ENCODE measurements at regions not wholly inside any gene's neighbourhood (a gene's known extent, or its start where the extent isn't known, plus 50 kb on each side); places are given as distances from the start of the nearest gene placed in this dataset.

GRCh38 chr20:54794874-54795273, 319.5 kb downstream of the DOK5 start:
- Mint-ChIP-seq H3K27me3 (no peaks in the 10 kb centered on the region), H3K9me3 (ENCODE audit: insufficient read depth) (peaks cover 5% of the 10 kb centered on the region), H3K4me3 (no peak overlapping the region), H3K27ac (no peak overlapping the region), H3K4me1 (no peaks in the 10 kb centered on the region)
- no peaks in the 10 kb centered on the region for H3K36me3 ChIP-seq (replicated peaks in 1 of 2; ENCODE audit: control extremely low read depth in 1 of 2, control insufficient read depth in 1 of 2, extremely low read depth in 1 of 2, insufficient read depth in 2 of 2, low read length in 1 of 2)
- 94% methylated on average over 9 of the region's 13 CpGs for WGBS (ENCODE audit: insufficient coverage)
- ChIA-PET POLR2A (no interaction called here), CTCF (no interaction called here)
- DNase-seq (no peak), ATAC-seq (ENCODE audit: low read depth) (no peak)
- H2AFZ ChIP-seq (ENCODE audit: insufficient read depth, low read depth, low read length, poor library complexity, severe bottlenecking), result no peak overlapping the region
- H4K20me1 ChIP-seq (ENCODE audit: control insufficient read depth, insufficient read depth, low read length, poor library complexity, severe bottlenecking), result no peaks in the 10 kb centered on the region
- intact Hi-C loops (cut with micrococcal nuclease), result no loop called here
- H3K27me3 ChIP-seq (replicated peaks in 1 of 4; ENCODE audit: control extremely low read depth in 1 of 4, control insufficient read depth in 3 of 4, insufficient read depth in 4 of 4, low read length in 3 of 4), result no peaks in the 10 kb centered on the region
- no peak for TF ChIP-seq EZH2 (IDR thresholded peaks at IDR 0.05; ENCODE audit: borderline replicate concordance, insufficient read depth, low read depth, low read length, poor library complexity, severe bottlenecking)
- no peak for TF ChIP-seq CTCF (IDR thresholded peaks at IDR 0.05)
- H3K4me1 ChIP-seq (ENCODE audit: control insufficient read depth in 2 of 2, insufficient read depth in 2 of 2, low read length in 2 of 2), result no peaks in the 10 kb centered on the region
- H3K9me3 ChIP-seq (ENCODE audit: control extremely low read depth in 1 of 3, control insufficient read depth in 2 of 3, insufficient read depth in 1 of 3, low read length in 2 of 3), result peaks cover 0 to 15% (median 0%) of the 10 kb centered on the region in 3 donors
- H3K27ac ChIP-seq (ENCODE audit: low read length in 2 of 2), result no peak overlapping the region
- H3K4me2 ChIP-seq (replicated peaks; ENCODE audit: low read depth, low read length, poor library complexity, severe bottlenecking), result no peak overlapping the region
- no peak overlapping the region for H3K4me3 ChIP-seq (ENCODE audit: control extremely low read depth in 1 of 5, extremely low read depth in 1 of 5, insufficient read depth in 1 of 5, low read depth in 2 of 5, low read length in 4 of 5)
- no peaks in the 10 kb centered on the region for H3K79me2 ChIP-seq (ENCODE audit: control insufficient read depth, insufficient read depth, low read length)
- H3K9ac ChIP-seq (ENCODE audit: low read length), result no peak overlapping the region

- POLR2A ChIA-PET, result no interaction called here
- Histone ChIP-seq H3K9ac (ENCODE audit: low read length) (no peak overlapping the region), H2AFZ (ENCODE audit: insufficient read depth, low read depth, low read length, poor library complexity, severe bottlenecking) (no peak overlapping the region), H4K20me1 (ENCODE audit: control insufficient read depth, insufficient read depth, low read length, poor library complexity, severe bottlenecking) (no peaks in the 10 kb centered on the region), H3K4me3 (ENCODE audit: control extremely low read depth in 1 of 5, extremely low read depth in 1 of 5, insufficient read depth in 1 of 5, low read depth in 2 of 5, low read length in 4 of 5) (no peak overlapping the region), H3K27me3 (replicated peaks in 1 of 4; ENCODE audit: control extremely low read depth in 1 of 4, control insufficient read depth in 3 of 4, insufficient read depth in 4 of 4, low read length in 3 of 4) (no peaks in the 10 kb centered on the region), H3K27ac (ENCODE audit: low read length in 2 of 2) (no peak overlapping the region), H3K79me2 (ENCODE audit: control insufficient read depth, insufficient read depth, low read length) (no peaks in the 10 kb centered on the region), H3K9me3 (ENCODE audit: control extremely low read depth in 1 of 3, control insufficient read depth in 2 of 3, insufficient read depth in 1 of 3, low read length in 2 of 3) (peaks cover 0 to 15% (median 0%) of the 10 kb centered on the region in 3 donors), H3K4me1 (ENCODE audit: control insufficient read depth in 2 of 2, insufficient read depth in 2 of 2, low read length in 2 of 2) (no peaks in the 10 kb centered on the region), H3K4me2 (replicated peaks; ENCODE audit: low read depth, low read length, poor library complexity, severe bottlenecking) (no peak overlapping the region), H3K36me3 (replicated peaks in 1 of 2; ENCODE audit: control extremely low read depth in 1 of 2, control insufficient read depth in 1 of 2, extremely low read depth in 1 of 2, insufficient read depth in 2 of 2, low read length in 1 of 2) (no peaks in the 10 kb centered on the region)
- no peaks in the 10 kb centered on the region for H3K4me1 Mint-ChIP-seq
- intact Hi-C loops (cut with micrococcal nuclease), result no loop called here
- H3K4me3 Mint-ChIP-seq, result no peak overlapping the region
- no peaks in the 10 kb centered on the region for H3K27me3 Mint-ChIP-seq
- no peak for TF ChIP-seq CTCF (IDR thresholded peaks at IDR 0.05)
- DNase-seq (no peak), ATAC-seq (ENCODE audit: low read depth) (no peak)
- 86% methylated on average over 5 of the region's 6 CpGs for WGBS (ENCODE audit: insufficient coverage)
- H3K27ac Mint-ChIP-seq, result no peak overlapping the region
- CTCF ChIA-PET, result no interaction called here
- peaks cover 8% of the 10 kb centered on the region for H3K9me3 Mint-ChIP-seq (ENCODE audit: insufficient read depth)
These were observed 318.7 kb downstream of the DOK5 start for GRCh38 chr20:54794110-54794509.
